HG03571 (cell line): ENCODE measurements at regions not wholly inside any gene's neighbourhood (a gene's known extent, or its start where the extent isn't known, plus 50 kb on each side); places are given as distances from the start of the nearest gene placed in this dataset.
A peak's percentile ranks its signal among the peaks of the same experiment; 100 is the strongest.

Experiments used
- ATAC-seq: cut with Tn5 transposase; IDR thresholded peaks from one replicate; pipeline ENCODE4 v1.9.1; 2021; ENCODE audit not compliant: unreplicated experiment

GRCh38 chr1:177848577-177848976 is 121.3 kb downstream of the SEC16B start:
- no peak for ATAC-seq

DNA sequence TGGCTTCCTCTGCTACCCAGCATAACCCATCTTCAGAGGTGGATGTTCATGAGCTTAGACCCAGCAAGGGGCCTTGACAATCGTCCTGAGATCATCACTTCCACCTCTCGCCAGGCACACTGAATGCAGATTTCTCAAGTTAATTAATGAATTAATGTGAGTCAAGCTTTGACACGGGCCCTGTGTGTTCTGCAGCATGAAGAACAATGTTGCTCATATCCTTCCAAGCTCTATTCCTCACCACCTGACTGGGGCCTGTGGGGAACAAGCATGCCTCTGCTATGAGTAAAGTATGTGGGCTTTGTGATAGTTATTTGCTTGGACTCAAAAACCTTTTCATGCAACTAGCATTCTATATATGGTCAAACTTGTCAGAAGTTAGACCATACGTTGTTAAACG is 122.0 kb downstream of the SEC16B start:
- ATAC-seq: no peak

DNA sequence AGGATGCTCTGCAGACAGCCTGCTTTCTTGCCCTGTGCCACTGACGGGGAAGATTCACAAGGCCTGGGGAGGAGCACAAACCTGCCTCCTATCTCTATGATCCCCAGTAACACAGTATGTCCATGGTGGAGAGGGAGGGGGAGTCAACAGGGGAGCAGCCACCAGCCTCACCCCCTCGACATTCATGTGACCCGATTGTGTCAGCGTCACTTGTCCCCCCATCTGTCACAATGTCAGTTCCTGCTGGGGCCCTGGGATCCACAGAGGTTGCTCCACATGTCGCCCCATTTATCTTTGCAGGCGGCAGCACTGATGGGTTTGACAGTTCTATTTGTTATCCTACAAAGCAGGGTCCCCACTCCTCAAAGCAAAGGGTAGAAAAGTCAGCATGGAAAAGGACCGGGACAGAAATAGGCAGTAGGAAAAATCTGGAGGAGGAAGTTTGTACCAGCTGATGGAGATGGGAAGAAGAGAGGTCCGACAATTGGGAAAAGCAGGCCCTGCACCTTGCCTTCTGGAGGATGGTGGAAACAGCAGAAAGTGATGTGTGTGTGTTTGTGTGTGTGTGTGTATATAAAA is 130.9 kb downstream of the SEC16B start:
- no peak for ATAC-seq

GRCh38 chr1:177833631-177834030 is 136.2 kb downstream of the SEC16B start:
- ATAC-seq: no peak

- no peak for ATAC-seq
These were observed 139.2 kb downstream of the SEC16B start for GRCh38 chr1:177830531-177831135.

DNA sequence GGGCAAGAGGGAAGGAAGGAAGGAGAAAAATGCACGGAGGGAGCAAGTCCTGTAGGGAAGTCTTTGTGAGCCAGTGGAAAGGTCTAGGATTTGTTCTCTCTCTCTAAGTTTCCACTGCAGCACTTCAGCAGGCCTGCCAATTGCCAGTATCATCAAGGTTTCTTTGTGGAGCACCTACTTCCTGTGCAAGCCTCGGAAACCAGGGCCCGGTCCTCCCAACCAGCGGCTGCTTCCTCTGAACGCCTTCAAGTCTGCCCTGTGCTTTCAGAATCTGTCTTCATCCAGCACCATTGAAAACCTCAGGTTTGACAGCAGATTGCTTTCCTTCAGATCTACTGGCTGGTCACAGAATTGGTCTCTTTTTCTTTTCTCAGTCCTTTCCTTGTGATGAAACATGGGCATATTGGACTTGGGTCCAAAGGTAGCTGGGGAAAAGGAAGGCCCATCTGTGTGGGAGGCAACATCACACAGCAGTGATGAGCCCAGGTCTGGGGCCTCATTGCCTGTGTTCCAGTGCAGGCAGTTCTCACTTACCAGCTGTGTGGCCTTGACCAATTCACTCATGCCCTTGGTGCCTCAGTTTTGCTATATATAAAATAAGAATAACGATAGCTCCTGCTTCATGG is 144.5 kb downstream of the SEC16B start:
- ATAC-seq: no peak

DNA sequence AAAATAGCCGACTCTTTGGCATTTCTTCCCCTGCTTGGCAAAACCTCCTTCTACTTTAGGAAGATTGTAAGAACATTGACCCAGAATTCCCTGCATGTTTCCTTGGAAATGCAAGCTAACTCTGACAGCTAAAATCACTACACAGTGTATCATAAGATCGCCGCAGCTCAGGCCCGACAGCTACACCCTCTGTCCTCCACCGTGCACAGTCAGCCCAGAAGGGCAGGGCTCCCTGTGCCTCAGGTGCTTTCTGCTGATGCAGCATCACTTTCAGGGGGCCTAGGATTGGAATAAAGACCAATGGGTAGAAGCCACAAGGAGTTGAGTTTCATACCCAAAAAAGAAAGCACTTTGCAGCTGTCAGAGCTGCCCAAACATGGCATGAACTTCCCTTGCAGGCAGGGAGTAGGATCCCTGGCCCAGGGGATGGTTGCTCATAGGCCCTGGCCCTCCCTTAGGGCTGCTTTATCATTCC is 145.3 kb downstream of the SEC16B start:
- ATAC-seq: no peak

DNA sequence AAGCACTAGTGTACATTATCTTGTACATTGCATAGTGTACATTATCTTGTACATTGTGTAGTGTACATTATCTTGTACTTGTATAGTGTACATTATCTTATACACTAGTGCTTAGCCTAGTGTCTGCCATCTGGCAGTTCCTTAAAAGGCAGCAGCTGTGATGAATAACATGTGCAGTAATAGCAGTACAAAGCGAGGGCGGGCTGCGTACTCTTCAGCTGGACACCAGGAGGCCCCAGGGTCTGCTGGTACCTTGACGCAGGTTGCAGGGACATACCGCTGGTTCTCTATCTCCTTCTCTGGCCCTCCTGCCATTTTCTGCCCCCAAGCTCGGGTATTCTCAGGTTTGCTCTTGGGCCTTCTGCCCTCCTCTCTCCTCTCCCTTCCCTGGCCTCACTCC is 149.6 kb downstream of the SEC16B start:
- ATAC-seq: no peak

DNA sequence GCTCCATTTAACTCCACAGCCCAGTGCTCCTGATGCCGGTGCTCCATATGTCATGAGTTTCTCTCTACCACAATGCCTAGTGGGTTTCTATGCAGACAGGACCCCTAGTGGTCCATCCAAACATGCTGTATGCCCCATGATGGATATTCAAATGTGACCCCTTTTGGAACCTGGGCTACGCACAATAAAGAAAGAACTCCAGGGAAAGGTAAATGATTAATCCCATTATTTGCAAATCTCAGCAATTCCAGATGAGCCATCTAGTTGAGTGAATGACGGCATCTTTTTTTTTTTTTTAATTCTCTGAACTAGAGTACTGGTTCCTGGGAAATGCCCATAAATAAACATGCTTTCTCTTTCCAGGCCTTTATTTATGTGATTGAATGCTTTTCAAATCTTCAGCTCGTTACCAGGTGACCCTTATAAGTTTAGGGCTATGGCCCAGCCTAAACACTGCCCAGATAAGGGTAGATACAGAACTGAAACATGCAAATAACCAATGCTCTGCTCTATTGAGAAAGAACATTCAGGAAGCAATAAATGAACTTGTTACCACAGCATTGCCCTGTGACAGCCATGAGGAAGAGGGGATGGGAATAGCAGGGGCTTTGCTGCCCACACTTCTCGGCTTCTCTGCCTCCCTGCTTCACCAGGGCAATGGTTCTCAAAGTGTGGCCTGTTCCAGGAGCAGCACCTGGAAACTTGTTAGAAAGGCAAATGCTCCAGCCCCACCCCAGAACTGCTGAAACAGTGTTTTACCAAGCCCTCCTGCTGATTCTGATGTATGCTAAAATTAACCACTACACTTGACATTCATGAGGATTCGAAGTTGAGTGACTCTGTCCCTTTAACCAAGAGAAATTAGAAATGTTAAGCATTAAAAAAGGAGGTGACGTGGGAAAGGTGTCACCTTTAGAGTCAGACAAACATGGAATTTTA is 151.7 kb downstream of the SEC16B start:
- ATAC-seq: peak; percentile 96

DNA sequence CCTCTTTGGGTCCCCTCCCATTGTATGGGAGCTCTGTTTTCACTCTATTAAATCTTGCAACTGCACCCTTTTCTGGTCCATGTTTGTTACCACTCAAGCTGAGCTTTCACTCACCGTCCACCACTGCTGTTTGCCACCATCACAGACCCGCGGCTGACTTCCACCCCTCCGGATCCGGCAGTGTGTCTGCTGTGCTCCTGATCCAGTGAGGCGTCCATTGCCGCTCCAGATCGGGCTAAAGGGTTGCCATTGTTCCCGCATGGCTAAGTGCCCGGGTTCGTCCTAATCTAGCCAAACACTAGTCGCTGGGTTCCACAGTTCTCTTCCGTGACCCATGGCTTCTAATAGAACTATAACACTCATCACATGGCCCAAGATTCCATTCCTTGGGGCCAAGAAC is 157.2 kb downstream of the SEC16B start:
- ATAC-seq: no peak

GRCh38 chr1:177812144-177812543 is 157.7 kb downstream of the SEC16B start:
- no peak for ATAC-seq

DNA sequence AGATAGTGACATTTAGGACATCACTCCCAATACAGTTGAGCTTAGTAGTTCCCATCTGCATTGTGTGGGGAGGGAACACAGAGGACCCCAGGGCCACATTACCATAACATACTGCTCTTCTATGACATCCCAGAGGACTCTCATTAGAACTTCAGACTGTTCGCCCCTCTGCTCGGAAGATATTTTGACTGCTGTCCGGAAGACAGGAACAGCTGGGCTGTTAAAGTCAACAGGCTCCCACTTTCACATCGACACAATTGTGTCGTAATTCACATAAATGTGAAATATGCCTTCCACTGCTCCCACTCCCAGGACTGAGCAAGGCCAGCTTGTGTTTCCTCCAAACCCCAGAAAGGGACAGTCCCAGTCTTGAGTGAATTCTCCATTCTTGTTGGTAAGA is 158.4 kb downstream of the SEC16B start:
- no peak for ATAC-seq

DNA sequence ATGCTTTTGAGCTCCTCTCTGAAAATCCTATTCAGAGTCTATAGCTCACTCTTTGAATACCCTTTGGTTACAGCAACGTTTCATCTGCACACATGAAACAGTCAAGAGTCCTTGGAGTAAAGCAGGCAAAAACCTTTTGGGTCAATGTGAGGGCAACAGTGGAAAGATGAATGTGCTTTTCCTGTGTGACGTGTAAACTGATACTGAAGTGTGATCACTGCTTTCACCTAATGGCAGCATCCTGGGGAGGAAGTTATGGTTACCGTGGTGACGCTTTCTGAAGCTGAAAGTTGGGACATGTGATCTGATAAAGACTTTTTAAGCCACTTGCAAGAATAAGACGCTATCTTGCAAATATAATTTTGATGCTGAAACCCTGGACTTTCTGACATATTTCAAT is 160.0 kb downstream of the SEC16B start:
- ATAC-seq: peak; percentile 98

GRCh38 chr1:177802304-177802703 is 167.6 kb downstream of the SEC16B start:
- no peak for ATAC-seq

DNA sequence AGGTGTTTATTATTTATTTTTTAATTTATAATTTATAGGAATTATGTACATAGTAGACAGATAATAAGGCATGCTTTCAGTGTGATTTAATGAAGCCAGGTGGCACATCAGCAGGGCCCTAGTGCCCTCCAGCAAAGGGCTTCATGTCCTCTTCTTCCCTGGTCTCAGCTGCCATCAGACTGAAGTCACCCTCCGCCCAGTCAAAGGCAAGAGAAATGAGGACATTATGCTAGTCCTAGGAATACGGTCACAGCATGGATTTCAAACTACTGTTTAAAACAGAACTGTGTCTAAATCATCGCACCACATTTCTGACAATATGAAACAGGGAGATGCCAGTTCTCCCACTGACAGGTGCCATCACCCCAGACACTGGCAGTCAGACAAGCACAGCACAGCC is 168.1 kb downstream of the SEC16B start:
- ATAC-seq: no peak

- ATAC-seq: peak; percentile 71
These were observed 169.3 kb downstream of the SEC16B start for GRCh38 chr1:177800400-177801088.

GRCh38 chr1:177799746-177800145 is 170.1 kb downstream of the SEC16B start:
- ATAC-seq: no peak

GRCh38 chr1:177798614-177799013 is 171.2 kb downstream of the SEC16B start:
- peak; percentile 35 for ATAC-seq

GRCh38 chr1:177796561-177796960 is 173.3 kb downstream of the SEC16B start:
- no peak for ATAC-seq

- no peak for ATAC-seq
These were observed 175.4 kb downstream of the SEC16B start for GRCh38 chr1:177794376-177794991.
